Endothelial cell of umbilical vein (primary cell): ENCODE measurements at regions not wholly inside any gene's neighbourhood (a gene's known extent, or its start where the extent isn't known, plus 50 kb on each side); places are given as distances from the start of the nearest gene placed in this dataset.

Experiments used
- BruUV-seq: library from RNA; stranded (reverse); fragments of 400-500 nt; replicated peaks from 2 replicates; lab custom pipeline; 2021; lab: Mats Ljungman, UMichigan
- CTCF ChIA-PET: fragments of 300-600, 350-600 bp; sonication (Branson Sonifier 250); formaldehyde crosslinking; loops from one replicate; lab custom pipeline; 2021; ENCODE audit warnings: antibody characterized with exemption, inconsistent platforms; lab: Charles Lee
- POLR2A ChIA-PET: fragments of 300-600, 350-600 bp; sonication (Branson Sonifier 250); formaldehyde crosslinking; loops from one replicate; lab custom pipeline; 2021; ENCODE audit warnings: antibody characterized with exemption, inconsistent platforms; lab: Charles Lee
- DNase-seq: peaks from one replicate; pipeline ENCODE4 v3.0.0-alpha.2; 2011; ENCODE audit warnings: low read depth, low spot score
- FAIRE-seq: peaks from 2 replicates; lab custom pipeline; 2011; peaks lifted over from hg19 to GRCh38; lab: Jason Lieb, UNC
- H2AFZ ChIP-seq: 2 replicates; pipeline ENCODE4 v1.6.0; 2012; ENCODE audit warnings: low read depth, low read length, control low read depth, inconsistent platforms
- H3K27ac ChIP-seq: 2 replicates; pipeline ENCODE4 v1.5.1; 2011; ENCODE audit warnings: low read depth, mild to moderate bottlenecking, control low read depth, low read length, moderate library complexity; ENCODE audit not compliant: insufficient read depth
- H3K27me3 ChIP-seq, 2 experiments: 2 replicates each; pipeline versions ENCODE4 v1.6.0 to v1.6.1; 2011; ENCODE audit warnings: low read length in 2 of 2, mixed read lengths in 1 of 2; ENCODE audit not compliant: control insufficient read depth in 2 of 2, insufficient read depth in 2 of 2
- H3K36me3 ChIP-seq, 2 experiments: 2 replicates in 1 of 2; 3 replicates in 1 of 2; pipeline ENCODE4 v1.5.1; 2011; ENCODE audit warnings: low read length in 2 of 2, mild to moderate bottlenecking in 1 of 2, moderate library complexity in 1 of 2; ENCODE audit not compliant: control insufficient read depth in 2 of 2, insufficient read depth in 2 of 2; ENCODE audit errors: extremely low read depth in 1 of 2
- H3K4me1 ChIP-seq: 3 replicates; pipeline ENCODE4 v1.5.1; 2011; ENCODE audit warnings: mild to moderate bottlenecking, low read length; ENCODE audit not compliant: control insufficient read depth, insufficient read depth; ENCODE audit errors: extremely low read depth
- H3K4me2 ChIP-seq: 2 replicates; pipeline ENCODE4 v1.6.1; 2011; ENCODE audit warnings: low read length, control low read depth, mixed read lengths; ENCODE audit not compliant: insufficient read depth
- H3K4me3 ChIP-seq, 3 experiments: fragments of 200-600 bp in 1 of 3; sonication (generic), shearing (Covaris generic) in 1 of 3; replicated peaks in 1 of 3; 2 replicates each; pipeline ENCODE4 v1.5.1; 2011 to 2016; ENCODE audit warnings: control low read depth in 3 of 3, low read length in 3 of 3, mild to moderate bottlenecking in 2 of 3, inconsistent platforms in 1 of 3, low read depth in 1 of 3, moderate library complexity in 1 of 3; ENCODE audit not compliant: insufficient read depth in 1 of 3
- H3K79me2 ChIP-seq: 2 replicates; pipeline ENCODE4 v1.6.0; 2012; ENCODE audit warnings: low read length, inconsistent platforms; ENCODE audit not compliant: control insufficient read depth, insufficient read depth
- H3K9ac ChIP-seq: replicated peaks from 2 replicates; pipeline ENCODE3; 2011; ENCODE audit warnings: low read length, control low read depth; ENCODE audit not compliant: insufficient read depth; ENCODE audit errors: extremely low read depth
- H3K9me1 ChIP-seq: replicated peaks from 3 replicates; pipeline ENCODE4 v1.6.0; 2011; ENCODE audit warnings: mild to moderate bottlenecking, low read length; ENCODE audit not compliant: control insufficient read depth, insufficient read depth; ENCODE audit errors: extremely low read depth
- H3K9me3 ChIP-seq: replicated peaks from 2 replicates; pipeline ENCODE4 v1.5.1; 2012; ENCODE audit warnings: low read length, inconsistent platforms; ENCODE audit not compliant: control insufficient read depth, insufficient read depth
- H4K20me1 ChIP-seq: replicated peaks from 2 replicates; pipeline ENCODE3; 2011; ENCODE audit warnings: mild to moderate bottlenecking, low read length; ENCODE audit not compliant: control insufficient read depth, insufficient read depth; ENCODE audit errors: extremely low read depth
- CTCF ChIP-seq, 2 donors: IDR thresholded peaks; 1 replicate in 1 of 2; 2 replicates in 1 of 2; pipeline ENCODE4 v1.5.1; 2011; ENCODE audit warnings: low read length in 2 of 2, mild to moderate bottlenecking in 2 of 2, moderate library complexity in 2 of 2, control low read depth in 1 of 2, inconsistent platforms in 1 of 2, low read depth in 1 of 2; ENCODE audit not compliant: insufficient read depth in 1 of 2; ENCODE audit errors: extremely low read depth in 1 of 2
- EZH2 ChIP-seq: IDR thresholded peaks from 2 replicates; pipeline ENCODE4 v1.6.1; 2012; ENCODE audit warnings: borderline replicate concordance, low read depth, mild to moderate bottlenecking, moderate library complexity, low read length, inconsistent platforms; ENCODE audit not compliant: severe bottlenecking
- FOS ChIP-seq: IDR thresholded peaks from 2 replicates; pipeline ENCODE4 v1.6.1; 2011; ENCODE audit warnings: mild to moderate bottlenecking, low read length, moderate library complexity, borderline replicate concordance; ENCODE audit not compliant: insufficient read depth
- GATA2 ChIP-seq: IDR thresholded peaks from 2 replicates; pipeline ENCODE4 v1.7.0; 2011; ENCODE audit warnings: low read depth, mild to moderate bottlenecking, moderate library complexity, mixed read lengths, low read length; ENCODE audit not compliant: insufficient read length, insufficient read depth
- JUN ChIP-seq: IDR thresholded peaks from 2 replicates; pipeline ENCODE4 v1.6.1; 2011; ENCODE audit warnings: borderline replicate concordance, low read depth; ENCODE audit not compliant: insufficient read length, insufficient read depth
- MAX ChIP-seq: IDR thresholded peaks from 2 replicates; pipeline ENCODE4 v1.6.1; 2011; ENCODE audit not compliant: insufficient read depth, insufficient read length
- MYC ChIP-seq: IDR thresholded peaks from one replicate; pipeline ENCODE4 v1.6.1; 2011; ENCODE audit warnings: mild to moderate bottlenecking, low read depth, low read length
- POLR2A ChIP-seq: IDR thresholded peaks from 2 replicates; pipeline ENCODE4 v1.6.1; 2012; ENCODE audit warnings: low read depth, mild to moderate bottlenecking, control low read depth, low read length
- POLR2AphosphoS5 ChIP-seq: IDR thresholded peaks from 2 replicates; pipeline ENCODE4 v1.6.1; 2012; ENCODE audit warnings: low read depth, mild to moderate bottlenecking, control low read depth, low read length, moderate library complexity; ENCODE audit not compliant: insufficient read depth
- dilution Hi-C: fragments of 300-500 bp; cut with MboI; formaldehyde crosslinking; loops from one replicate; pipeline ENCODE4 v1.15.0; 2019; ENCODE audit warnings: low sequenced_read_pairs; ENCODE audit not compliant: extremely low pct_ligation_motif_present
- intact Hi-C: fragments of 100-400 bp; cut with micrococcal nuclease; formaldehyde crosslinking; loops from one replicate; pipeline ENCODE4 v1.10.0; 2022

DNA sequence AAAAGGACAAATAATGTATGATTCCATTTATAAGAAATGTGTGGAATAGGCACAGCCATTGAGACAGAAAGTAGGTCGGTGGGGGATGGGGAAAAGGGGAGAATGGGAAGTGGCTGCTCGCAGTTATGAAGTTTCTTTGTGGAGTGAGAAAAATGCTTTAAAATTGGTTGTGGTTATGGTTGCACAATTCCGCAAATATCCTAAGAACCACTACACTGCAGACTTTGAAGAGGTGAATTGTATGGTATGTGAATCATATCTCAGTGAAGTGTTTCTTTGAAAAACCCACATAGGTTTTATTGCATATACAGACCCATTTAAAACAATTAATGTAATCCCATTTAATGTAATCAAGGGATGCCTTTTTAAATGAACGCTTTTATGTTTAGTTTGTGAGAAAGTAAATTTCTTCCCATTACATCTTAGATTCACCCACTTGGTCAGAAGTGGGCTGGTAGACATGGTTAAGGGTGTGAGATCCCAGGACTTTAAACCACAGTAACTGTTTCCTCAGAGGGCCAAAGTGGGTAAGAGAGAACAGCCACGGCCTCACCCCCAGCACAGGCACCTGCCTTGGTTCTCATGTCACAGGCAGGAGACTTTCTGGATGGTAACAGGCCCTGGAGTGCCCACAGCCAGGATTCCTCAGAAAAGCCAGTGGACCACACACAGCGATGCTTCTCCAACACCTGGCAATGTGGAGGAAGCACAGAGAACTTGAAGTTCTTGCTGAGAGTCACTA, 119.3 kb upstream of the GJB6 start:
- Histone ChIP-seq H4K20me1 (no peaks in the 10 kb centered on the region), H3K27ac (no peak overlapping the region), H3K4me3 (no peak overlapping the region), H3K9me1 (no peaks in the 10 kb centered on the region), H3K9me3 (no peaks in the 10 kb centered on the region), H3K36me3 (no peaks in the 10 kb centered on the region), H3K4me1 (no peaks in the 10 kb centered on the region), H3K79me2 (no peaks in the 10 kb centered on the region), H3K27me3 (no peaks in the 10 kb centered on the region), H3K4me2 (no peak overlapping the region), H2AFZ (no peak overlapping the region), H3K9ac (no peak overlapping the region)
- intact Hi-C loops = no loop called here
- CTCF ChIA-PET = no interaction called here
- DNase-seq = no peak
- TF ChIP-seq JUN (no peak), POLR2AphosphoS5 (no peak), MAX (no peak), FOS (no peak), GATA2 (no peak)
- no TSS peak for BruUV-seq
- dilution Hi-C loops = no loop called here
- FAIRE-seq = no peak
- POLR2A ChIA-PET = no interaction called here

- no peak overlapping the region for H3K9ac ChIP-seq
- no peak for FAIRE-seq
Observed at GRCh38 chr13:20350819-20351218, 118.7 kb upstream of the GJB6 start.

More at GRCh38 chr13:20350819-20351218, 118.7 kb upstream of the GJB6 start:
- no peak for TF ChIP-seq JUN
- no peak for TF ChIP-seq POLR2AphosphoS5
- TF ChIP-seq MYC = no peak
- no peak for TF ChIP-seq GATA2
- no peak for TF ChIP-seq MAX
- no peak for TF ChIP-seq FOS
- TF ChIP-seq POLR2A = no peak
- TF ChIP-seq CTCF (IDR thresholded peaks at IDR 0.05; ENCODE audit: extremely low read depth in 1 of 2, insufficient read depth in 1 of 2, low read depth in 1 of 2, low read length in 2 of 2) = no peak
- TF ChIP-seq EZH2 = no peak
- intact Hi-C loops (no loop called here), dilution Hi-C loops (no loop called here)
- Histone ChIP-seq H3K79me2 (no peaks in the 10 kb centered on the region), H4K20me1 (no peaks in the 10 kb centered on the region), H2AFZ (no peak overlapping the region), H3K4me2 (no peak overlapping the region), H3K27ac (no peak overlapping the region), H3K4me1 (no peaks in the 10 kb centered on the region), H3K4me3 (no peak overlapping the region), H3K9me1 (no peaks in the 10 kb centered on the region), H3K36me3 (no peaks in the 10 kb centered on the region), H3K27me3 (no peaks in the 10 kb centered on the region), H3K9me3 (no peaks in the 10 kb centered on the region)
- DNase-seq = no peak
- BruUV-seq = no TSS peak
- POLR2A ChIA-PET = no interaction called here
- CTCF ChIA-PET = no interaction called here
